AG09309 (cell line): ENCODE measurements at regions not wholly inside any gene's neighbourhood (a gene's known extent, or its start where the extent isn't known, plus 50 kb on each side); places are given as distances from the start of the nearest gene placed in this dataset.

ENCODE experiments used
- DNase-seq: peaks from one replicate; pipeline ENCODE4 v3.0.0-alpha.2; 2010; ENCODE audit warnings: low read depth
- H3K4me3 ChIP-seq: 2 replicates; pipeline ENCODE4 v1.5.1; 2011; ENCODE audit warnings: mild to moderate bottlenecking, low read depth, low read length, moderate library complexity; ENCODE audit not compliant: control insufficient read depth
- TF ChIP-seq, protein P1 (sequence below): IDR thresholded peaks from 2 replicates; pipeline ENCODE4 v1.5.1; 2011; ENCODE audit warnings: mild to moderate bottlenecking, low read depth, low read length, inconsistent platforms; ENCODE audit not compliant: insufficient read depth, control insufficient read depth; ENCODE audit errors: missing control alignments

DNA sequence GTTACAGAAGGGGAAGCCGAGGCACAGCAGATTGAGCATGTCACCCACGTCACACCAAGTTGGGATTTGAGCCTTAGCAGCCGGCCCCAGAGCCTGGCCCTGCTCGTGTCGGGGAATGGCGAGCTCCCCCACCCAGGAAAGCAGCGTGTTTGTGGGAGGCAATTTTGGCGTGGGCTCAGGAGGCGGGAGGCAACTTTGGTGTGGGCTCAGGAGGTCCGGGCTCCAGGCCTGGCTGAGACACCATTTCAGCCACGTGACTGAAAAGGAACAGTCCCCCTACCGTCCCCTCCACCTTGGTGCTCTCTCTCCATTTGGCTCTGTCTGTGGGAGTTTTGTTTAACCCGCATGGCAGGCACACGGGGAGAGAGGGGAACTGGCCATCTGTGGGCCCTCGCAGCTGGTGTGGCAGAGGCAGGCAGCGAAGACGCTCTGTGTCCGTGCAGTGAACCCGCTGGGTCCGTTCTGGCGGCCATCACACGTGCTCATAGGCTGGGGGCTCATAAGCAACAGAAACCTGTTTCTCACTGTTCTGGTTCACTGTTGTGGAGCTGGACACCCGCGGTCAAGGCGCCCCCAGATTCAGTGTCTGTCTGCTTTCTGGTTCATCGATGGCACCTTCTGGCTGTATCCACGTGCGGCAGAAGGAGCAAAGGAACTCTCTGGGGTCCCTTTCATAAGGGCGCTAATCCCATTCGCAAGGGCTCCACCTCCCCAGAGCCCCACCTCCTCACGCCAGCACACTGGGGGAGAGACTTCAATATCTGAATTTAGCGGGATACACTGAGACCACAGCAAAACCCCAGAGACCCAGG is 110.2 kb downstream of the CRYAA start:
- TF ChIP-seq, protein P1, sequence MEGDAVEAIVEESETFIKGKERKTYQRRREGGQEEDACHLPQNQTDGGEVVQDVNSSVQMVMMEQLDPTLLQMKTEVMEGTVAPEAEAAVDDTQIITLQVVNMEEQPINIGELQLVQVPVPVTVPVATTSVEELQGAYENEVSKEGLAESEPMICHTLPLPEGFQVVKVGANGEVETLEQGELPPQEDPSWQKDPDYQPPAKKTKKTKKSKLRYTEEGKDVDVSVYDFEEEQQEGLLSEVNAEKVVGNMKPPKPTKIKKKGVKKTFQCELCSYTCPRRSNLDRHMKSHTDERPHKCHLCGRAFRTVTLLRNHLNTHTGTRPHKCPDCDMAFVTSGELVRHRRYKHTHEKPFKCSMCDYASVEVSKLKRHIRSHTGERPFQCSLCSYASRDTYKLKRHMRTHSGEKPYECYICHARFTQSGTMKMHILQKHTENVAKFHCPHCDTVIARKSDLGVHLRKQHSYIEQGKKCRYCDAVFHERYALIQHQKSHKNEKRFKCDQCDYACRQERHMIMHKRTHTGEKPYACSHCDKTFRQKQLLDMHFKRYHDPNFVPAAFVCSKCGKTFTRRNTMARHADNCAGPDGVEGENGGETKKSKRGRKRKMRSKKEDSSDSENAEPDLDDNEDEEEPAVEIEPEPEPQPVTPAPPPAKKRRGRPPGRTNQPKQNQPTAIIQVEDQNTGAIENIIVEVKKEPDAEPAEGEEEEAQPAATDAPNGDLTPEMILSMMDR: no peak
- no peak overlapping the region for H3K4me3 ChIP-seq
- DNase-seq: no peak

GRCh38 chr21:43278359-43278758 is 109.6 kb downstream of the CRYAA start:
- no peak overlapping the region for H3K4me3 ChIP-seq
- DNase-seq: no peak
- TF ChIP-seq, protein P1: no peak

DNA sequence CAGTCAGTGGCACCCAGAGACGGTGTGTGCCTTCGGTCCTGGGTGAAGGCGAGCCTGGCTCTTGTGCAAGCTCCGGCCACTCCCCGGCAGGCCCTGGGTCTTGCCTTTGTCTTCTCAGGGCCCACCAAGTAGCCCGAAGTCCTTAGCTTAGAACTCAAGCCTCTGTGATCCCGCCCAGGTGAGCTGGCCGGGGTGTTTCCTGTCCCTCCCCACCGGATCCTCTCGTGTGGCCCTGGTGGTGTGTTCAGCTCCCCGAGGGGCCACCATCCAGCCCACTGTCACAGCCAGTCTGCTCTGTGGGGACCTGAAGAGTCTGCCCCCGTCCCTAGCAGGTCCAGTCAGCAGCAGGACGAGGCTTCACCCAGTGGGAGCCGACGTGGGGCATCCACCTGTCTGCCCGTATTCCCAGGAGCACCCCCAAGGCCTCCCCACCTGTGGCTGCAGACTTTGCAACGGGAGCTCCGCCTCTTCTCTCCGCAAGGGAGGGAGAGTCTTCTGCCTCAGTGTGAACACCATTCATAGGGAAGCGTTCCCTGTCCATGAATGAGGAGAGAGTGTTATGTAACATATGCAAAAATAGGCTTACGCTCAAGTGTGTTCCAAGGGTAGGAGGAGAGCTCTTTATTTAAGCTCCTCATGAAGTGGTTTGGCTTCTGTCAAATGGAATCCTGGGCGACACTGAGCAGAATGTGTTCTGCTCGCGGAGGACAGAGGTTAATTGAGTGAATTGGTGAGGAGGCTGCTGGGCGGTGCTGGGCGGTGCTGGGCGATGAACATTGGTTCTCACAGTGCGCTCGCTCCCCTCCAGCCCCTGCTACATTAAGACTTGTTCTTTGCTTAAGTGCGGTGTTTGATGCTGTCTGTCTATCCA is 108.9 kb downstream of the CRYAA start:
- no peak for DNase-seq
- TF ChIP-seq, protein P1: no peak
- H3K4me3 ChIP-seq: no peak overlapping the region

- no peak overlapping the region for H3K4me3 ChIP-seq
- TF ChIP-seq, protein P1: no peak
- DNase-seq: no peak
Observed at GRCh38 chr21:43276811-43277210, 108.0 kb downstream of the CRYAA start.

DNA sequence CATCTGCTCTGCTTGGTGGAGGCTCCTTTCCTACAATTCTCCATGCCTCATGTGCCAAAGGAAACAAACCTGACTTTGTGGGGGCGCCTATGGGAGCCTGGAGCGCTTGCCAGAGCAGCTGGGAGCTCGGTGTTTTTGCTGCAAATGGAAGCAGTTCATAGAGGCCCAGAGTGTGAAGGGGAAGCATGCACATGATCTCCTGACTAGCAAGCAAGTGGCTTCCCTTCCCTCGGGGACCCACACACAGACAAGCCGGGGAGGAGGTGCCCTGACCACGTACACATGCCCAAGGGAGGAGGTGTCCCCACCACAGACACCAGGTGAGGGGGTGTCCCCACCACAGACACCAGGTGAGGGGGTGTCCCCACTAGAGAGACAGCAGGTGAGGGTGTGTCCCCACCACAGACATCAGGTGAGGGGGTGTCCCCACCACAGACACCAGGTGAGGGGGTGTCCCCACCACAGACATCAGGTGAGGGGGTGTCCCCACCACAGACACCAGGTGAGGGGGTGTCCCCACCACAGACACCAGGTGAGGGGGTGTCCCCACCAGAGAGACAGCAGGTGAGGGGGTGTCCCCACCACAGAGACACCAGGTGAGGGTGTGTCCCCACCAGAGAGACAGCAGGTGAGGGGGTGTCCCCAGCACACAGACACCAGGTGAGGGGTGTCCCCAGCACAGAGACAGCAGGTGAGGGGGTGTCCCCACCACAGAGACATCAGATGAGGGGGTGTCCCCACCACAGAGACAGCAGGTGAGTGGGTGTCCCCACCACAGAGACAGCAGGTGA is 106.8 kb downstream of the CRYAA start:
- TF ChIP-seq, protein P1: no peak
- DNase-seq: no peak
- H3K4me3 ChIP-seq: no peak overlapping the region

- H3K4me3 ChIP-seq: no peak overlapping the region
- DNase-seq: no peak
- TF ChIP-seq, protein P1: no peak
Observed at GRCh38 chr21:43274946-43275310, 106.1 kb downstream of the CRYAA start.
